CD4-positive, alpha-beta T cell treated with Interferon alpha-2 for 1 hour (primary cell): ENCODE measurements at regions not wholly inside any gene's neighbourhood (a gene's known extent, or its start where the extent isn't known, plus 50 kb on each side); places are given as distances from the start of the nearest gene placed in this dataset.

Experiments used
- DNase-seq, 2 donors: peaks; one replicate each; pipeline ENCODE4 v3.0.0-alpha.2; 2020 to 2022

- DNase-seq = no peak
Observed at GRCh38 chr2:14303366-14304115, 329.0 kb upstream of the LRATD1 start.

- DNase-seq = no peak
Observed at GRCh38 chr2:14304326-14304725, 328.2 kb upstream of the LRATD1 start.

GRCh38 chr2:14306268-14306861 is 326.2 kb upstream of the LRATD1 start:
- DNase-seq = no peak

GRCh38 chr2:14313341-14313740 is 319.2 kb upstream of the LRATD1 start:
- DNase-seq = no peak

GRCh38 chr2:14316594-14316993 is 315.9 kb upstream of the LRATD1 start:
- DNase-seq = no peak

- DNase-seq = no peak
Observed at GRCh38 chr2:14321357-14321756, 311.2 kb upstream of the LRATD1 start.

- no peak for DNase-seq
Observed at GRCh38 chr2:14322306-14322705, 310.2 kb upstream of the LRATD1 start.

- no peak for DNase-seq
Observed at GRCh38 chr2:14324308-14324707, 308.2 kb upstream of the LRATD1 start.

GRCh38 chr2:14330884-14331283 is 301.6 kb upstream of the LRATD1 start:
- DNase-seq = no peak

- no peak for DNase-seq
Observed at GRCh38 chr2:14336759-14337382, 295.6 kb upstream of the LRATD1 start.

- no peak for DNase-seq
Observed at GRCh38 chr2:14340703-14341102, 291.8 kb upstream of the LRATD1 start.

GRCh38 chr2:14342313-14342712 is 290.2 kb upstream of the LRATD1 start:
- no peak for DNase-seq

- DNase-seq = no peak
Observed at GRCh38 chr2:14344355-14344754, 288.2 kb upstream of the LRATD1 start.

GRCh38 chr2:14348247-14348646 is 284.3 kb upstream of the LRATD1 start:
- no peak for DNase-seq

GRCh38 chr2:14350856-14351255 is 281.7 kb upstream of the LRATD1 start:
- DNase-seq = no peak

- DNase-seq = no peak
Observed at GRCh38 chr2:14352067-14352466, 280.4 kb upstream of the LRATD1 start.

- no peak for DNase-seq
Observed at GRCh38 chr2:14354231-14354630, 278.3 kb upstream of the LRATD1 start.

GRCh38 chr2:14355102-14355501 is 277.4 kb upstream of the LRATD1 start:
- DNase-seq = no peak

GRCh38 chr2:14358339-14358738 is 274.2 kb upstream of the LRATD1 start:
- no peak for DNase-seq

GRCh38 chr2:14358774-14359173 is 273.7 kb upstream of the LRATD1 start:
- no peak for DNase-seq

- DNase-seq = no peak
Observed at GRCh38 chr2:14363137-14363536, 269.4 kb upstream of the LRATD1 start.

GRCh38 chr2:14363976-14364375 is 268.5 kb upstream of the LRATD1 start:
- no peak for DNase-seq

GRCh38 chr2:14364471-14364870 is 268.0 kb upstream of the LRATD1 start:
- no peak for DNase-seq

- DNase-seq = no peak
Observed at GRCh38 chr2:14385043-14385442, 247.5 kb upstream of the LRATD1 start.
